GM12891 (cell line): ENCODE measurements at regions not wholly inside any gene's neighbourhood (a gene's known extent, or its start where the extent isn't known, plus 50 kb on each side); places are given as distances from the start of the nearest gene placed in this dataset.

Experiments used
- PAX5 ChIP-seq: IDR thresholded peaks from 2 replicates; pipeline ENCODE4 v1.6.1; 2011; ENCODE audit warnings: low read length, moderate library complexity, mild to moderate bottlenecking; ENCODE audit not compliant: insufficient read depth, severe bottlenecking
- POLR2A ChIP-seq: IDR thresholded peaks from 2 replicates; pipeline ENCODE4 v1.6.1; 2011; ENCODE audit warnings: low read depth, low read length, control low read depth
- SPI1 ChIP-seq: IDR thresholded peaks from 2 replicates; pipeline ENCODE4 v1.6.1; 2011; ENCODE audit warnings: low read depth, low read length, control low read depth

- TF ChIP-seq SPI1 (no peak), PAX5 (no peak), POLR2A (no peak)
Measured at GRCh38 chr13:65911546-65912193, 1318.5 kb downstream of the PCDH9 start.
